ENCODE measurements at regions not wholly inside any gene's neighbourhood (a gene's known extent, or its start where the extent isn't known, plus 50 kb on each side); places are given as distances from the start of the nearest gene placed in this dataset.

DNA sequence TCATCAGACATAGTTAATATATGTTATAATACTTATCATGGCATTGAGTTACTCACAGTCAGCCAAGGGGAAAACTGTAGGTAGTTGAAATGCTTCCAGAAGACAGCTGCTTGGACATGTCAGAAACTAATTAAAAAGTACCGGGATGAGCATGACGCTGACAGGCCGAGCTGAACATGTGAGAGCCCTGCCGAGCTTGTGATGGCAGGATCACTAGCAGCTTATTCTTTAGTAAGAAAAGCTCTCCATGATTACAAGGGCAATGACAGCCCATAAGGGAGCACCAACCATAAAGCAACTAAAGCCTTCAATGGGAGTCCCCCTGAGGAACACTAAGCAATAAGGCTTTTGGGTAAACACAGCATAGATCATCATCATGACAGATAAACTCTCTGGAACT lies 435.6 kb downstream of the TLL1 start:
- no peak overlapping the region for H2BK120ac ChIP-seq (replicated peaks; ENCODE audit: low read depth, low read length)
- no peaks in the 10 kb centered on the region for H3K4me1 ChIP-seq (replicated peaks in 1 of 4; ENCODE audit: control insufficient read depth in 3 of 4, insufficient read depth in 4 of 4, low read length in 3 of 4)
- TF ChIP-seq SP4 (IDR thresholded peaks at IDR 0.05; ENCODE audit: low read length) (no peak), RAD21 (IDR thresholded peaks at IDR 0.05 in 1 of 2, conservative IDR thresholded peaks at IDR 0.05 in 1 of 2; ENCODE audit: low read depth in 2 of 2, low read length in 2 of 2) (no peak)
- TF ChIP-seq, protein P1, sequence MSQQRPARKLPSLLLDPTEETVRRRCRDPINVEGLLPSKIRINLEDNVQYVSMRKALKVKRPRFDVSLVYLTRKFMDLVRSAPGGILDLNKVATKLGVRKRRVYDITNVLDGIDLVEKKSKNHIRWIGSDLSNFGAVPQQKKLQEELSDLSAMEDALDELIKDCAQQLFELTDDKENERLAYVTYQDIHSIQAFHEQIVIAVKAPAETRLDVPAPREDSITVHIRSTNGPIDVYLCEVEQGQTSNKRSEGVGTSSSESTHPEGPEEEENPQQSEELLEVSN (IDR thresholded peaks at IDR 0.05): no peak
- H4K5ac ChIP-seq (ENCODE audit: insufficient read length, low read depth, low read length): no peak overlapping the region
- no peak overlapping the region for H3K4me2 ChIP-seq (ENCODE audit: insufficient read depth in 1 of 2, low read depth in 2 of 2, low read length in 2 of 2)
- FAIRE-seq (no peak), DNase-seq (ENCODE audit: low read depth in 1 of 2, low spot score in 2 of 2) (no peak)
- no peaks in the 10 kb centered on the region for H3K79me2 ChIP-seq (ENCODE audit: control insufficient read depth in 1 of 2, insufficient read depth in 2 of 2, low read length in 2 of 2)
- 93% methylated on average over 4 of the region's 4 CpGs; no CpG with 5 or more reads in 1 of the 2 experiments for WGBS, 2 experiments (ENCODE audit: extremely low coverage in 1 of 2, insufficient coverage in 1 of 2, insufficient read length in 1 of 2, insufficient replicate concordance in 2 of 2, low coverage in 1 of 2, low lambda C conversion rate in 2 of 2, missing lambda C conversion rate in 1 of 2)
- no peak overlapping the region for H3K56ac ChIP-seq (replicated peaks; ENCODE audit: insufficient read length, low read depth, low read length)
- no peaks in the 10 kb centered on the region for H3K27me3 ChIP-seq (replicated peaks in 1 of 4; ENCODE audit: control insufficient read depth in 3 of 4, extremely low read depth in 1 of 4, insufficient read depth in 3 of 4, low read length in 3 of 4)
- no peak overlapping the region for H3K14ac ChIP-seq (ENCODE audit: insufficient read length)
- no peak overlapping the region for H3K9ac ChIP-seq (replicated peaks in 1 of 4; ENCODE audit: extremely low read depth in 1 of 4, low read depth in 3 of 4, low read length in 3 of 4)
- H3K18ac ChIP-seq (ENCODE audit: extremely low read depth, low read length): no peak overlapping the region
- no peaks in the 10 kb centered on the region for H4K20me1 ChIP-seq (replicated peaks in 1 of 2; ENCODE audit: control insufficient read depth in 1 of 2, insufficient read depth in 2 of 2, low read length in 2 of 2)
- no peak overlapping the region for H2BK5ac ChIP-seq (ENCODE audit: low read depth, low read length)
- no peak overlapping the region for H3K4ac ChIP-seq (replicated peaks; ENCODE audit: insufficient read length, low read depth, low read length)
- POLR2A ChIA-PET (ENCODE audit: partially characterized antibody): no interaction called here
- H4K8ac ChIP-seq (ENCODE audit: extremely low read depth, insufficient read depth, low read length): no peak overlapping the region
- CTCF ChIA-PET (ENCODE audit: partially characterized antibody): no interaction called here
- no peak overlapping the region for H2AK5ac ChIP-seq (ENCODE audit: low read depth, low read length)
- H3K36me3 ChIP-seq (ENCODE audit: control insufficient read depth in 2 of 4, insufficient read depth in 4 of 4, low read length in 3 of 4): no peaks in the 10 kb centered on the region
- no peak overlapping the region for H3K27ac ChIP-seq (ENCODE audit: low read depth, low read length)
- H3K23ac ChIP-seq (ENCODE audit: insufficient read length): no peak overlapping the region
- H4K91ac ChIP-seq (replicated peaks; ENCODE audit: insufficient read length, low read length): no peak overlapping the region
- H3K79me1 ChIP-seq (ENCODE audit: low read depth, low read length): no peaks in the 10 kb centered on the region
- no peak overlapping the region for H2BK15ac ChIP-seq (ENCODE audit: low read length)
- no peaks in the 10 kb centered on the region for H3K23me2 ChIP-seq (ENCODE audit: low read depth, low read length)
- H2BK20ac ChIP-seq (ENCODE audit: low read length): no peak overlapping the region
- no peak overlapping the region for H2AFZ ChIP-seq (ENCODE audit: low read length)
- H2BK12ac ChIP-seq (ENCODE audit: low read depth, low read length): no peak overlapping the region
- no peaks in the 10 kb centered on the region for H3K9me3 ChIP-seq (ENCODE audit: insufficient read depth in 2 of 2, low read depth in 1 of 2, low read length in 1 of 2)
- H3K4me3 ChIP-seq (ENCODE audit: extremely low read depth in 1 of 4, insufficient read depth in 2 of 4, low read depth in 3 of 4, low read length in 4 of 4): no peak overlapping the region
